ENCODE measurements at regions not wholly inside any gene's neighbourhood (a gene's known extent, or its start where the extent isn't known, plus 50 kb on each side); places are given as distances from the start of the nearest gene placed in this dataset.

DNA sequence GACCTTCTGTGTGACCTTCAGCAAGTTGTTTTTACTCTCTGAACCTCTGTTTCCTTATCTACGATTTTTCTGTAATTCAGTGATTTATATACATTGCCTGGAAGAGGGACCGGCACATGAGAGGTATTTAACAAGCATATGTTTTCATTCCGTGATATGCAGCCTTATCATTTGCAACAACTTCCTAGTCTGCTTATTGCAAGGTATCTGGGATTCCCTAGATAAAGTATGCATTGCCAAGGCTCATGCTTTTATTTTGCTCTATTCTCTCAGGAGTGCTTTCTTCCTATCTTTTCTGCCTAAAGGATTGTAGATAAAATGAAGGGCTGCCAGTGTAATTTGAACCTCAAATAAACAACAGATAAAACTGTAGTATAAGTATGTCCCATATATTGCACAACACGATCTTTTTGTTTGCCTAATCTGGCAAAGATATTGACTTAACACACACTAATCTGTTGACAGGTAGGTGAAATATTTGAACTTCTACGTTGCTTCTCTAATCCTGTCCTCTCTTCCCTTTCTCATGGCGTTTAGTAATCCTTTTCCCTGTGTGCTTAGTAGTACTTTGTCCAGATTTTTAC is 377.2 kb upstream of the TNC start:
- TF ChIP-seq, protein P1, sequence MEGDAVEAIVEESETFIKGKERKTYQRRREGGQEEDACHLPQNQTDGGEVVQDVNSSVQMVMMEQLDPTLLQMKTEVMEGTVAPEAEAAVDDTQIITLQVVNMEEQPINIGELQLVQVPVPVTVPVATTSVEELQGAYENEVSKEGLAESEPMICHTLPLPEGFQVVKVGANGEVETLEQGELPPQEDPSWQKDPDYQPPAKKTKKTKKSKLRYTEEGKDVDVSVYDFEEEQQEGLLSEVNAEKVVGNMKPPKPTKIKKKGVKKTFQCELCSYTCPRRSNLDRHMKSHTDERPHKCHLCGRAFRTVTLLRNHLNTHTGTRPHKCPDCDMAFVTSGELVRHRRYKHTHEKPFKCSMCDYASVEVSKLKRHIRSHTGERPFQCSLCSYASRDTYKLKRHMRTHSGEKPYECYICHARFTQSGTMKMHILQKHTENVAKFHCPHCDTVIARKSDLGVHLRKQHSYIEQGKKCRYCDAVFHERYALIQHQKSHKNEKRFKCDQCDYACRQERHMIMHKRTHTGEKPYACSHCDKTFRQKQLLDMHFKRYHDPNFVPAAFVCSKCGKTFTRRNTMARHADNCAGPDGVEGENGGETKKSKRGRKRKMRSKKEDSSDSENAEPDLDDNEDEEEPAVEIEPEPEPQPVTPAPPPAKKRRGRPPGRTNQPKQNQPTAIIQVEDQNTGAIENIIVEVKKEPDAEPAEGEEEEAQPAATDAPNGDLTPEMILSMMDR (IDR thresholded peaks at IDR 0.05): no peak
- TF ChIP-seq POLR2A (IDR thresholded peaks at IDR 0.05) (no peak), EP300 (IDR thresholded peaks at IDR 0.05) (no peak), POLR2AphosphoS5 (IDR thresholded peaks at IDR 0.05) (no peak)
